HG03139 (cell line): ENCODE measurements at regions not wholly inside any gene's neighbourhood (a gene's known extent, or its start where the extent isn't known, plus 50 kb on each side); places are given as distances from the start of the nearest gene placed in this dataset.

Source experiments
- ATAC-seq: cut with Tn5 transposase; IDR thresholded peaks from one replicate; pipeline ENCODE4 v1.9.1; 2021; ENCODE audit not compliant: unreplicated experiment

- no peak for ATAC-seq
Measured at GRCh38 chr20:60064554-60065196, 106.5 kb downstream of the CDH26 start.

- no peak for ATAC-seq
Measured at GRCh38 chr20:60065741-60066437, 107.7 kb downstream of the CDH26 start.

- no peak for ATAC-seq
Measured at GRCh38 chr20:60066438-60066823, 108.2 kb downstream of the CDH26 start.

GRCh38 chr20:60068509-60068908 is 110.3 kb downstream of the CDH26 start:
- ATAC-seq, result no peak

- ATAC-seq, result no peak
Measured at GRCh38 chr20:60069656-60070055, 111.4 kb downstream of the CDH26 start.

- ATAC-seq, result no peak
Measured at GRCh38 chr20:60070791-60071190, 112.6 kb downstream of the CDH26 start.

GRCh38 chr20:60071965-60072364 is 113.7 kb downstream of the CDH26 start:
- ATAC-seq, result no peak

GRCh38 chr20:60073086-60073485 is 114.9 kb downstream of the CDH26 start:
- no peak for ATAC-seq

- ATAC-seq, result no peak
Measured at GRCh38 chr20:60073504-60073903, 115.3 kb downstream of the CDH26 start.

- ATAC-seq, result no peak
Measured at GRCh38 chr20:60074276-60074675, 116.1 kb downstream of the CDH26 start.

- no peak for ATAC-seq
Measured at GRCh38 chr20:60078351-60079250, 120.4 kb downstream of the CDH26 start.

GRCh38 chr20:60080401-60080800 is 122.2 kb downstream of the CDH26 start:
- ATAC-seq, result no peak

GRCh38 chr20:60085551-60086132 is 127.4 kb downstream of the CDH26 start:
- ATAC-seq, result no peak

GRCh38 chr20:60086821-60087562 is 128.8 kb downstream of the CDH26 start:
- ATAC-seq, result no peak

GRCh38 chr20:60087563-60088105 is 129.4 kb downstream of the CDH26 start:
- no peak for ATAC-seq

GRCh38 chr20:60088236-60088635 is 130.0 kb downstream of the CDH26 start:
- ATAC-seq, result no peak

- ATAC-seq, result no peak
Measured at GRCh38 chr20:60090631-60091030, 132.4 kb downstream of the CDH26 start.

- no peak for ATAC-seq
Measured at GRCh38 chr20:60091305-60091704, 133.1 kb downstream of the CDH26 start.

GRCh38 chr20:60091861-60092260 is 133.6 kb downstream of the CDH26 start:
- ATAC-seq, result no peak

GRCh38 chr20:60092729-60093128 is 134.5 kb downstream of the CDH26 start:
- no peak for ATAC-seq
